Prostate gland (tissue), 2 donors: ENCODE measurements at regions not wholly inside any gene's neighbourhood (a gene's known extent, or its start where the extent isn't known, plus 50 kb on each side); places are given as distances from the start of the nearest gene placed in this dataset.
"Not testable (repeated sequence)": the region's sequence is repeated elsewhere in the genome, so short reads cannot be mapped to it uniquely, and the experiment has no call there.

ENCODE experiments used
- DNase-seq: peaks from one replicate; pipeline ENCODE4 v3.0.0-alpha.2; 2019; ENCODE audit warnings: low spot score
- H3K27ac ChIP-seq, 2 donors: fragments of 200-600 bp; sonication (generic); 2 replicates each; pipeline ENCODE4 v1.5.1; 2017 to 2019
- H3K27me3 ChIP-seq: fragments of 200-600 bp; sonication (generic); replicated peaks from 2 replicates; pipeline ENCODE4 v1.5.1; 2019; ENCODE audit not compliant: insufficient read depth
- H3K36me3 ChIP-seq, 2 donors: fragments of 200-600 bp; sonication (generic); 1 replicate in 1 of 2; 2 replicates in 1 of 2; pipeline versions ENCODE4 v1.5.1 to v1.8.1; 2017 to 2019
- H3K4me1 ChIP-seq: fragments of 200-600 bp; sonication (generic); replicated peaks from 2 replicates; pipeline ENCODE4 v1.5.1; 2019
- H3K4me3 ChIP-seq, 2 donors: fragments of 200-600 bp; sonication (generic); 2 replicates each; pipeline ENCODE4 v1.5.1; 2017 to 2019
- H3K9me3 ChIP-seq: fragments of 200-600 bp; sonication (generic); 2 replicates; pipeline ENCODE4 v1.5.1; 2017
- POLR2A ChIP-seq: fragments of 450-650 bp; IDR thresholded peaks from one replicate; pipeline ENCODE4 v1.6.1; 2016; ENCODE audit warnings: antibody characterized with exemption, mild to moderate bottlenecking
- POLR2AphosphoS5 ChIP-seq: sonication (generic); formaldehyde crosslinking; IDR thresholded peaks from one replicate; pipeline ENCODE4 v1.6.1; 2017; ENCODE audit warnings: antibody characterized with exemption
- WGBS: methylation state at CpG from one replicate; pipeline ENCODE4 v1.1.5; 2018; 5-methylcytosine and 5-hydroxymethylcytosine counted together
- intact Hi-C: fragments of 100-400 bp; cut with DNase I; formaldehyde crosslinking; loops from one replicate; pipeline ENCODE4 v1.14.2; 2022
- TF ChIP-seq, protein P1 (sequence below), 4 experiments: fragments of 200-600 bp in 2 of 4; fragments of 450-650 bp in 2 of 4; sonication (generic) in 2 of 4; IDR thresholded peaks; 1 replicate in 3 of 4; 2 replicates in 1 of 4; pipeline ENCODE4 v1.5.1; 2016 to 2019; ENCODE audit warnings: antibody characterized with exemption in 4 of 4, mild to moderate bottlenecking in 2 of 4, moderate library complexity in 2 of 4

GRCh38 chr22:49514211-49514610 is 313.5 kb downstream of the BRD1 start:
- Histone ChIP-seq H3K27me3 (peaks cover 7% of the 10 kb centered on the region), H3K27ac (no peak overlapping the region), H3K4me3 (no peak overlapping the region), H3K4me1 (no peaks in the 10 kb centered on the region), H3K36me3 (no peaks in the 10 kb centered on the region), H3K9me3 (no peaks in the 10 kb centered on the region)
- intact Hi-C loops, result no loop called here
- no peak for DNase-seq
- 80% methylated on average over 11 of the region's 11 CpGs for WGBS
- TF ChIP-seq, protein P1, sequence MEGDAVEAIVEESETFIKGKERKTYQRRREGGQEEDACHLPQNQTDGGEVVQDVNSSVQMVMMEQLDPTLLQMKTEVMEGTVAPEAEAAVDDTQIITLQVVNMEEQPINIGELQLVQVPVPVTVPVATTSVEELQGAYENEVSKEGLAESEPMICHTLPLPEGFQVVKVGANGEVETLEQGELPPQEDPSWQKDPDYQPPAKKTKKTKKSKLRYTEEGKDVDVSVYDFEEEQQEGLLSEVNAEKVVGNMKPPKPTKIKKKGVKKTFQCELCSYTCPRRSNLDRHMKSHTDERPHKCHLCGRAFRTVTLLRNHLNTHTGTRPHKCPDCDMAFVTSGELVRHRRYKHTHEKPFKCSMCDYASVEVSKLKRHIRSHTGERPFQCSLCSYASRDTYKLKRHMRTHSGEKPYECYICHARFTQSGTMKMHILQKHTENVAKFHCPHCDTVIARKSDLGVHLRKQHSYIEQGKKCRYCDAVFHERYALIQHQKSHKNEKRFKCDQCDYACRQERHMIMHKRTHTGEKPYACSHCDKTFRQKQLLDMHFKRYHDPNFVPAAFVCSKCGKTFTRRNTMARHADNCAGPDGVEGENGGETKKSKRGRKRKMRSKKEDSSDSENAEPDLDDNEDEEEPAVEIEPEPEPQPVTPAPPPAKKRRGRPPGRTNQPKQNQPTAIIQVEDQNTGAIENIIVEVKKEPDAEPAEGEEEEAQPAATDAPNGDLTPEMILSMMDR (IDR thresholded peaks at IDR 0.05), result no peak
- TF ChIP-seq POLR2AphosphoS5 (no peak), POLR2A (no peak)

DNA sequence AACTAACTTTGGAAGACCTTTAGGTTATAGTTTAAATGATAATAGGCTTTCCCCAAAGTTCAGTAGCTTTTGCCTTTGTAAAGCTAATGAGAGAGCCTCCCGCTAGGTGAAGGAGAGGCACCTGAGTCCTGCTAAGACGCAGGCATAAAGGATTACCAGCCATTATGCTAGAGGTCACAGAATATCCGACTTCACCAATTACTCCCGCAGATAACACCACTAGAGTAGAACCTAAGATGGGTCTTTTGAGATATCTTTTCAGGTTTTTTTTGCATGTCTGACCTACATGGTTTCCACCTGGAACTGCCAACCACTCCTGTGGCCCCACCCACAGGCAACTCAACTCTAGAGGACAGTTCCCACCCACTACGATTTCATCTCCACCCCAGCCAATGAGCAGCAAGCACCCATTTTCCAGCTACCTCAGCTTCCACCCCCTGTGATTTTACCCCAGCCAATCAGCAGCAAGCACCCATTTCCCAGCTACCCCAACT is 314.3 kb downstream of the BRD1 start:
- Histone ChIP-seq H3K4me1 (no peaks in the 10 kb centered on the region), H3K9me3 (no peaks in the 10 kb centered on the region), H3K27ac (no peak overlapping the region), H3K36me3 (no peaks in the 10 kb centered on the region), H3K4me3 (no peak overlapping the region), H3K27me3 (peaks cover 7% of the 10 kb centered on the region)
- intact Hi-C loops, result no loop called here
- DNase-seq, result no peak
- TF ChIP-seq, protein P1 (IDR thresholded peaks at IDR 0.05), result no peak
- TF ChIP-seq POLR2A (no peak), POLR2AphosphoS5 (no peak)
- WGBS, result 77% methylated on average over 5 of the region's 5 CpGs

- Histone ChIP-seq H3K27ac (no peak overlapping the region), H3K4me3 (no peak overlapping the region), H3K36me3 (no peaks in the 10 kb centered on the region), H3K9me3 (no peaks in the 10 kb centered on the region), H3K27me3 (peaks cover 7% of the 10 kb centered on the region), H3K4me1 (no peaks in the 10 kb centered on the region)
- DNase-seq, result no peak
- TF ChIP-seq, protein P1 (IDR thresholded peaks at IDR 0.05), result no peak
- peak; percentile 10 for TF ChIP-seq POLR2AphosphoS5
- intact Hi-C loops, result no loop called here
- 25% methylated on average over 13 of the region's 13 CpGs for WGBS
Observed at GRCh38 chr22:49512487-49513165, 315.0 kb downstream of the BRD1 start.

GRCh38 chr22:49511393-49512189 is 316.1 kb downstream of the BRD1 start:
- H3K36me3 ChIP-seq, H3K9me3 ChIP-seq, intact Hi-C loops, H3K27me3 ChIP-seq, H3K4me1 ChIP-seq, H3K27ac ChIP-seq, H3K4me3 ChIP-seq, DNase-seq: not testable (repeated sequence)
- WGBS, result 93% methylated on average over 5 of the region's 5 CpGs

DNA sequence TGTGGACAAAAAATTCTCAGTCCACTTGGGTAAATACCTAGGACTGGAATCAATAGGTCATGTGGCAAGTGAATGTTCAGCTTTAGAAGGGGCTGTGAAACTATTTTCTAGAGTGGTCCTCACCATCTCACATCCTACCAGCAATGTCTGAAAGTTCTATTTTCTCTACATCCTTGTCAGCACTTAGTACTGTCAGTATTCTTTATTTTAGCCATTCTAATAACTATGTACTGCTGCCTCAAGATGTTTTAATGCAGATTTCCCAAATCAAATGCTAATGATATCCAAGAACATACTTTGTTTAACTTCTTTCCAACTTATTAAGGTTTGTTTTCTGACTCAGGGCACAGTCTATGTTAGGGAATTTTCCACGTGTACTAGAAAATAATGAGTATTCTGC is 317.0 kb downstream of the BRD1 start:
- no peak overlapping the region for H3K4me3 ChIP-seq
- no peaks in the 10 kb centered on the region for H3K27me3 ChIP-seq
- TF ChIP-seq, protein P1 (IDR thresholded peaks at IDR 0.05), result no peak
- no peak for TF ChIP-seq POLR2A
- no peak for TF ChIP-seq POLR2AphosphoS5
- H3K9me3 ChIP-seq, result no peaks in the 10 kb centered on the region
- whole genome bisulfite sequencing, result 84% methylated on average over 1 of the region's 1 CpG
- intact Hi-C loops, result no loop called here
- DNase-seq, result no peak
- H3K4me1 ChIP-seq, result no peaks in the 10 kb centered on the region
- no peaks in the 10 kb centered on the region for H3K36me3 ChIP-seq
- no peak overlapping the region for H3K27ac ChIP-seq
